ENCODE measurements at regions not wholly inside any gene's neighbourhood (a gene's known extent, or its start where the extent isn't known, plus 50 kb on each side); places are given as distances from the start of the nearest gene placed in this dataset.

DNA sequence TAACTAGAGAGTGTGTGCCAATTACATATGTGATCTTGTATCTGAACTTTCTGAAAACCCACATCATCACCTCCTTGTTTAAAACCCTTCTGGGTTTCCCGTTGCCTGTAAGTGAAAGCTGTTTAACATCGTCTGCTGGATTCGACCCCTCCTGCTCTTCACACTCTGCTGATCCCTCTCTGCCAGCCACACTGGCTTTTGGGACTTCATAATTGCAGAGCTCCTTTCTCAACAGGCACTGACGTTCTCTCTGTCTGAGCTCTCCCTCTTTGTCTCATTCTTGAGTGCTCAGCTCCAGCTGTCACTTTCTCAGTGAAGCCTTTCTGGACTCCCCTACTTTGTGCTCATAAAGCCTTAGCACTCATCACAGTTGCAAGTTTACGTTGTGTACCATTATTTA, 153.9 kb downstream of the CEP135 start:
- H4K91ac ChIP-seq (replicated peaks; ENCODE audit: insufficient read length, low read length) = no peak overlapping the region
- no peaks in the 10 kb centered on the region for H3K9me3 ChIP-seq (ENCODE audit: insufficient read depth in 2 of 2, low read depth in 1 of 2, low read length in 1 of 2)
- no peak overlapping the region for H2BK20ac ChIP-seq (ENCODE audit: low read length)
- no peak overlapping the region for H2AK5ac ChIP-seq (ENCODE audit: low read depth, low read length)
- no peak overlapping the region for H3K4me2 ChIP-seq (ENCODE audit: insufficient read depth in 1 of 2, low read depth in 2 of 2, low read length in 2 of 2)
- H3K23me2 ChIP-seq (ENCODE audit: low read depth, low read length) = peaks cover under 1% of the 10 kb centered on the region; the same call in 1 of the 2 replicates
- no peak overlapping the region for H3K23ac ChIP-seq (ENCODE audit: insufficient read length)
- FAIRE-seq (no peak), DNase-seq (ENCODE audit: low read depth in 1 of 2, low spot score in 2 of 2) (no peak)
- peaks cover 0 to 4% of the 10 kb centered on the region in 2 experiments for H4K20me1 ChIP-seq (replicated peaks in 1 of 2; ENCODE audit: control insufficient read depth in 1 of 2, insufficient read depth in 2 of 2, low read length in 2 of 2)
- H3K27me3 ChIP-seq (replicated peaks in 1 of 4; ENCODE audit: control insufficient read depth in 3 of 4, extremely low read depth in 1 of 4, insufficient read depth in 3 of 4, low read length in 3 of 4) = no peaks in the 10 kb centered on the region
- H3K4me3 ChIP-seq (ENCODE audit: extremely low read depth in 1 of 4, insufficient read depth in 2 of 4, low read depth in 3 of 4, low read length in 4 of 4) = no peak overlapping the region
- H3K79me1 ChIP-seq (ENCODE audit: low read depth, low read length) = no peaks in the 10 kb centered on the region; the same call in 1 of the 2 replicates
- H2BK5ac ChIP-seq (ENCODE audit: low read depth, low read length) = no peak overlapping the region
- H3K14ac ChIP-seq (ENCODE audit: insufficient read length) = no peak overlapping the region
- no peak overlapping the region for H2AFZ ChIP-seq (ENCODE audit: low read length)
- H2BK120ac ChIP-seq (replicated peaks; ENCODE audit: low read depth, low read length) = no peak overlapping the region
- H4K5ac ChIP-seq (ENCODE audit: insufficient read length, low read depth, low read length) = no peak overlapping the region
- H3K27ac ChIP-seq (ENCODE audit: low read depth, low read length) = no peak overlapping the region
- H3K9ac ChIP-seq (replicated peaks in 1 of 4; ENCODE audit: extremely low read depth in 1 of 4, low read depth in 3 of 4, low read length in 3 of 4) = no peak overlapping the region
- H2BK15ac ChIP-seq (ENCODE audit: low read length) = no peak overlapping the region
- H2BK12ac ChIP-seq (ENCODE audit: low read depth, low read length) = no peak overlapping the region
- 0 out of 4 replicates have a peak, but pooled peaks cover 0 to under 1% of the 10 kb centered on the region in 2 experiments for H3K79me2 ChIP-seq (ENCODE audit: control insufficient read depth in 1 of 2, insufficient read depth in 2 of 2, low read length in 2 of 2)
- ChIA-PET CTCF (ENCODE audit: partially characterized antibody) (interaction anchor here (2.5 kb wide), 1 partner anchor 10 kb away, joined by 6 read pairs; no protein-coding TSS in a partner anchor), POLR2A (ENCODE audit: partially characterized antibody) (interaction anchor here (0.9 kb wide), 1 partner anchor 10 kb away, joined by 4 read pairs; no protein-coding TSS in a partner anchor)
- no peak overlapping the region for H3K56ac ChIP-seq (replicated peaks; ENCODE audit: insufficient read length, low read depth, low read length)
- WGBS, 2 experiments (ENCODE audit: extremely low coverage in 1 of 2, insufficient coverage in 1 of 2, insufficient read length in 1 of 2, insufficient replicate concordance in 2 of 2, low coverage in 1 of 2, low lambda C conversion rate in 2 of 2, missing lambda C conversion rate in 1 of 2) = 85% methylated on average over 5 of the region's 5 CpGs; no CpG with 5 or more reads in 1 of the 2 experiments
- no peak overlapping the region for H4K8ac ChIP-seq (ENCODE audit: extremely low read depth, insufficient read depth, low read length)
- H3K18ac ChIP-seq (ENCODE audit: extremely low read depth, low read length) = no peak overlapping the region
- H3K4me1 ChIP-seq (replicated peaks in 1 of 4; ENCODE audit: control insufficient read depth in 3 of 4, insufficient read depth in 4 of 4, low read length in 3 of 4) = peaks cover 0 to 3% (median 0%) of the 10 kb centered on the region in 4 experiments; a peak in 1 of 7 replicates
- H3K36me3 ChIP-seq (ENCODE audit: control insufficient read depth in 2 of 4, insufficient read depth in 4 of 4, low read length in 3 of 4) = no peaks in the 10 kb centered on the region
- no peak overlapping the region for H3K4ac ChIP-seq (replicated peaks; ENCODE audit: insufficient read length, low read depth, low read length)
- TF ChIP-seq RXRA (IDR thresholded peaks at IDR 0.05; ENCODE audit: insufficient read depth, low read depth, low read length) (no peak), BCL11A (IDR thresholded peaks at IDR 0.05; ENCODE audit: low read depth in 2 of 2, low read length in 2 of 2) (no peak), JUND (IDR thresholded peaks at IDR 0.05; ENCODE audit: low read length) (no peak), CBX5 (IDR thresholded peaks at IDR 0.05; ENCODE audit: low read depth, low read length) (no peak), POLR2A (IDR thresholded peaks at IDR 0.05; ENCODE audit: control extremely low read depth in 1 of 2, low read depth in 2 of 2, low read length in 2 of 2) (no peak), EZH2 (IDR thresholded peaks at IDR 0.05; ENCODE audit: low read depth, low read length, severe bottlenecking) (no peak), EGR1 (IDR thresholded peaks at IDR 0.05; ENCODE audit: borderline replicate concordance, low read depth, low read length) (no peak), POU5F1 (IDR thresholded peaks at IDR 0.05; ENCODE audit: low read depth, low read length) (no peak), HDAC2 (IDR thresholded peaks at IDR 0.05; ENCODE audit: borderline replicate concordance in 1 of 2, low read depth in 2 of 2, low read length in 2 of 2) (no peak), FOSL1 (IDR thresholded peaks at IDR 0.05; ENCODE audit: insufficient read depth, low read depth, low read length) (no peak), ASH2L (IDR thresholded peaks at IDR 0.05; ENCODE audit: low read length) (no peak), RBBP5 (IDR thresholded peaks at IDR 0.05; ENCODE audit: borderline replicate concordance, low read depth, low read length) (no peak), SP1 (IDR thresholded peaks at IDR 0.05; ENCODE audit: low read depth, low read length) (no peak), YY1 (IDR thresholded peaks at IDR 0.05; ENCODE audit: low read depth, low read length) (no peak)
- TF ChIP-seq, protein P1, sequence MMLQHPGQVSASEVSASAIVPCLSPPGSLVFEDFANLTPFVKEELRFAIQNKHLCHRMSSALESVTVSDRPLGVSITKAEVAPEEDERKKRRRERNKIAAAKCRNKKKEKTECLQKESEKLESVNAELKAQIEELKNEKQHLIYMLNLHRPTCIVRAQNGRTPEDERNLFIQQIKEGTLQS (IDR thresholded peaks at IDR 0.05; ENCODE audit: insufficient read depth, low read depth, low read length) = no peak
